HCT116 (cell line): ENCODE measurements at regions not wholly inside any gene's neighbourhood (a gene's known extent, or its start where the extent isn't known, plus 50 kb on each side); places are given as distances from the start of the nearest gene placed in this dataset.

Source experiments
- ATAC-seq: fragments of 200-7000 bp; cut with Tn5 transposase; 2 replicates; pipeline ENCODE4 v1.9.1; 2020; ENCODE audit warnings: mild to moderate bottlenecking, moderate library complexity
- BruUV-seq: library from RNA; stranded (reverse); fragments of 400-500 nt; replicated peaks from 2 replicates; lab custom pipeline; 2021; lab: Mats Ljungman, UMichigan
- CTCF ChIA-PET: fragments of 300-600 bp; sonication (Branson Sonifier 250); formaldehyde crosslinking; loops from one replicate; lab custom pipeline; 2021; ENCODE audit warnings: antibody characterized with exemption; lab: Charles Lee
- POLR2A ChIA-PET: fragments of 300-600, 350-600 bp; sonication (Branson Sonifier 250); formaldehyde crosslinking; loops from one replicate; lab custom pipeline; 2021; ENCODE audit warnings: antibody characterized with exemption; lab: Charles Lee
- RAD21 ChIA-PET, 2 experiments: fragments of 300-600 bp; sonication (Branson Sonifier 250); formaldehyde crosslinking; loops; one replicate each; lab custom pipeline; 2023; ENCODE audit warnings: low total read pairs in 2 of 2; ENCODE audit not compliant: uncharacterized antibody in 2 of 2, unreplicated experiment in 2 of 2, low non-redundant PET in 1 of 2; lab: Charles Lee
- DNase-seq: peaks from one replicate; pipeline ENCODE4 v3.0.0-alpha.2; 2010; ENCODE audit warnings: low read depth, low spot score
- H2AFZ ChIP-seq: fragments of 200-600 bp; shearing (Covaris generic), sonication (generic); 2 replicates; pipeline ENCODE4 v1.6.1; 2017; ENCODE audit warnings: low read depth, mixed run types, mixed read lengths, antibody characterized with exemption, low read length; ENCODE audit not compliant: poor library complexity, severe bottlenecking
- H3K27ac ChIP-seq: 2 replicates; pipeline ENCODE4 v1.5.1; 2012; ENCODE audit warnings: low read depth, low read length
- H3K27me3 ChIP-seq: fragments of 200-600 bp; sonication (generic); 2 replicates; pipeline ENCODE4 v1.6.1; 2016; ENCODE audit warnings: mixed run types, low read length, mixed read lengths; ENCODE audit not compliant: insufficient read depth
- H3K36me3 ChIP-seq, 2 experiments: fragments of 200-500 bp in 1 of 2; fragments of 200-600 bp in 1 of 2; sonication (Bioruptor generic) in 1 of 2; sonication (generic) in 1 of 2; 2 replicates each; pipeline versions ENCODE4 v1.5.1 to v1.6.1; 2014 to 2016; ENCODE audit warnings: low read length in 2 of 2, inconsistent platforms in 1 of 2, mixed read lengths in 1 of 2, mixed run types in 1 of 2; ENCODE audit not compliant: insufficient read depth in 2 of 2, control insufficient read depth in 1 of 2
- H3K4me1 ChIP-seq, 2 experiments: fragments of 200-600 bp in 1 of 2; sonication (generic) in 1 of 2; 2 replicates each; pipeline versions ENCODE4 v1.5.1 to v1.6.1; 2012 to 2017; ENCODE audit warnings: low read length in 2 of 2, inconsistent platforms in 1 of 2, mild to moderate bottlenecking in 1 of 2, mixed read lengths in 1 of 2, mixed run types in 1 of 2, moderate library complexity in 1 of 2; ENCODE audit not compliant: insufficient read depth in 2 of 2, control insufficient read depth in 1 of 2
- H3K4me2 ChIP-seq: fragments of 200-600 bp; sonication (generic); 2 replicates; pipeline ENCODE4 v1.6.1; 2017; ENCODE audit warnings: mixed run types, low read length, mixed read lengths
- H3K4me3 ChIP-seq, 2 experiments: fragments of 200-600 bp in 1 of 2; sonication (generic) in 1 of 2; replicated peaks in 1 of 2; 2 replicates each; pipeline ENCODE4 v1.5.1; 2011 to 2016; ENCODE audit warnings: low read length in 2 of 2, control low read depth in 1 of 2, low read depth in 1 of 2, mild to moderate bottlenecking in 1 of 2, mixed read lengths in 1 of 2, mixed run types in 1 of 2
- H3K79me2 ChIP-seq: fragments of 200-600 bp; sonication (generic); 2 replicates; pipeline ENCODE4 v1.6.1; 2017; ENCODE audit warnings: mild to moderate bottlenecking, mixed run types, low read length, moderate library complexity, mixed read lengths; ENCODE audit not compliant: insufficient read depth
- H3K9ac ChIP-seq: fragments of 200-600 bp; sonication (generic); 2 replicates; pipeline ENCODE4 v1.6.1; 2016; ENCODE audit warnings: low read length, mixed read lengths
- H3K9me2 ChIP-seq: fragments of 200-600 bp; sonication (generic), shearing (Covaris generic); 2 replicates; pipeline ENCODE4 v1.6.1; 2017; ENCODE audit warnings: mixed run types, mild to moderate bottlenecking, moderate library complexity; ENCODE audit not compliant: insufficient read depth
- H3K9me3 ChIP-seq, 2 experiments: fragments of 200-500 bp in 1 of 2; fragments of 200-600 bp in 1 of 2; sonication (Bioruptor generic) in 1 of 2; sonication (generic) in 1 of 2; 2 replicates each; pipeline ENCODE4 v1.6.1; 2014 to 2017; ENCODE audit warnings: low read length in 2 of 2, mixed read lengths in 2 of 2, inconsistent platforms in 1 of 2, low read depth in 1 of 2, mild to moderate bottlenecking in 1 of 2, mixed run types in 1 of 2, moderate library complexity in 1 of 2; ENCODE audit not compliant: control insufficient read depth in 1 of 2, insufficient read depth in 1 of 2
- H4K20me1 ChIP-seq: fragments of 200-600 bp; sonication (generic), shearing (Covaris generic); 2 replicates; pipeline ENCODE4 v1.6.1; 2017; ENCODE audit warnings: mixed run types, mild to moderate bottlenecking, moderate library complexity; ENCODE audit not compliant: insufficient read depth
- CTCF ChIP-seq, 3 experiments: fragments of 200-600 bp in 1 of 3; sonication (generic) in 1 of 3; IDR thresholded peaks in 2 of 3; conservative IDR thresholded peaks in 1 of 3; 2 replicates each; pipeline ENCODE4 v1.5.1; 2012 to 2017; ENCODE audit warnings: low read depth in 2 of 3, low read length in 2 of 3, antibody characterized with exemption in 1 of 3, borderline replicate concordance in 1 of 3, control low read depth in 1 of 3, mild to moderate bottlenecking in 1 of 3, mixed read lengths in 1 of 3, mixed run types in 1 of 3, moderate library complexity in 1 of 3; ENCODE audit not compliant: insufficient read depth in 1 of 3
- EGR1 ChIP-seq: IDR thresholded peaks from 2 replicates; pipeline ENCODE4 v1.6.1; 2012; ENCODE audit warnings: low read depth
- EZH2phosphoT487 ChIP-seq: fragments of 200-600 bp; IDR thresholded peaks from 2 replicates; pipeline ENCODE4 v1.6.1; 2018; ENCODE audit warnings: antibody characterized with exemption, borderline replicate concordance
- FOSL1 ChIP-seq: IDR thresholded peaks from 2 replicates; pipeline ENCODE4 v1.6.1; 2012; ENCODE audit warnings: low read depth
- JUND ChIP-seq: IDR thresholded peaks from 2 replicates; pipeline ENCODE4 v1.6.1; 2012
- RAD21 ChIP-seq: IDR thresholded peaks from 2 replicates; pipeline ENCODE4 v1.6.1; 2012; ENCODE audit warnings: low read depth, mild to moderate bottlenecking
- SP1 ChIP-seq: IDR thresholded peaks from 2 replicates; pipeline ENCODE4 v1.6.1; 2012; ENCODE audit warnings: low read depth
- YY1 ChIP-seq: IDR thresholded peaks from 2 replicates; pipeline ENCODE4 v1.6.1; 2011; ENCODE audit warnings: low read length, low read depth, moderate library complexity, mild to moderate bottlenecking; ENCODE audit not compliant: insufficient replicate concordance; ENCODE audit errors: extremely low read depth
- ZFX ChIP-seq: fragments of 450-650 bp; IDR thresholded peaks from 2 replicates; pipeline ENCODE4 v1.6.1; 2017
- intact Hi-C: fragments of 100-400 bp; cut with micrococcal nuclease; formaldehyde crosslinking; loops from 2 replicates; pipeline ENCODE4 v1.10.0; 2022

- TF ChIP-seq CTCF (IDR thresholded peaks at IDR 0.05 in 2 of 3, conservative IDR thresholded peaks at IDR 0.05 in 1 of 3; ENCODE audit: borderline replicate concordance in 1 of 3, insufficient read depth in 1 of 3, low read depth in 2 of 3, low read length in 2 of 3) (no peak), FOSL1 (no peak), EGR1 (no peak), SP1 (no peak), ZFX (no peak), RAD21 (no peak)
Measured at GRCh38 chr18:75533209-75533608, 105.7 kb upstream of the SMIM21 start (continued).

GRCh38 chr18:75531851-75532459 is 104.5 kb upstream of the SMIM21 start:
- no peaks in the 10 kb centered on the region for H3K9me2 ChIP-seq
- RAD21 ChIA-PET: no interaction called here
- no peak overlapping the region for H2AFZ ChIP-seq
- POLR2A ChIA-PET: no interaction called here
- H3K9ac ChIP-seq: no peak overlapping the region
- TF ChIP-seq YY1 (no peak), JUND (no peak), EZH2phosphoT487 (no peak)
- CTCF ChIA-PET: no interaction called here
- no peaks in the 10 kb centered on the region for H3K27me3 ChIP-seq
- BruUV-seq: no TSS peak
- no peak overlapping the region for H3K4me2 ChIP-seq
- H4K20me1 ChIP-seq: no peaks in the 10 kb centered on the region
- no peaks in the 10 kb centered on the region for H3K36me3 ChIP-seq
- intact Hi-C loops: no loop called here
- H3K9me3 ChIP-seq: no peaks in the 10 kb centered on the region
- H3K27ac ChIP-seq: no peak overlapping the region
- no peak for ATAC-seq
- no peak overlapping the region for H3K4me3 ChIP-seq
- H3K79me2 ChIP-seq: no peaks in the 10 kb centered on the region
- no peak for DNase-seq
- H3K4me1 ChIP-seq: no peaks in the 10 kb centered on the region
